Spinal cord (tissue), 9 donors: ENCODE measurements at regions not wholly inside any gene's neighbourhood (a gene's known extent, or its start where the extent isn't known, plus 50 kb on each side); places are given as distances from the start of the nearest gene placed in this dataset.

ENCODE experiments used
- DNase-seq, 6 donors: peaks; one replicate each; pipeline versions ENCODE4 v3.0.0 to v3.0.0-alpha.2; 2013 to 2015; ENCODE audit warnings: low spot score in 6 of 6, low read depth in 4 of 6
- H3K27ac ChIP-seq: one replicate; pipeline ENCODE4 v1.5.1; 2013; ENCODE audit warnings: low read depth, low read length, control low read depth
- H3K27me3 ChIP-seq: one replicate; pipeline ENCODE4 v1.6.1; 2013; ENCODE audit warnings: low read length; ENCODE audit not compliant: control insufficient read depth, insufficient read depth
- H3K36me3 ChIP-seq: one replicate; pipeline ENCODE4 v1.6.1; 2013; ENCODE audit warnings: low read length; ENCODE audit not compliant: control insufficient read depth, insufficient read depth
- H3K4me1 ChIP-seq: one replicate; pipeline ENCODE4 v1.6.1; 2013; ENCODE audit warnings: low read length; ENCODE audit not compliant: control insufficient read depth, insufficient read depth
- H3K4me3 ChIP-seq: one replicate; pipeline ENCODE4 v1.5.1; 2013; ENCODE audit warnings: low read depth, low read length, control low read depth
- H3K9me3 ChIP-seq: one replicate; pipeline ENCODE4 v1.6.1; 2013; ENCODE audit warnings: low read length; ENCODE audit not compliant: control insufficient read depth, insufficient read depth
- WGBS: methylation state at CpG from one replicate; pipeline ENCODE4 v1.1.5; 2013; ENCODE audit warnings: missing lambda C conversion rate; ENCODE audit not compliant: insufficient coverage; 5-methylcytosine and 5-hydroxymethylcytosine counted together
- donor health status: healthy.

DNA sequence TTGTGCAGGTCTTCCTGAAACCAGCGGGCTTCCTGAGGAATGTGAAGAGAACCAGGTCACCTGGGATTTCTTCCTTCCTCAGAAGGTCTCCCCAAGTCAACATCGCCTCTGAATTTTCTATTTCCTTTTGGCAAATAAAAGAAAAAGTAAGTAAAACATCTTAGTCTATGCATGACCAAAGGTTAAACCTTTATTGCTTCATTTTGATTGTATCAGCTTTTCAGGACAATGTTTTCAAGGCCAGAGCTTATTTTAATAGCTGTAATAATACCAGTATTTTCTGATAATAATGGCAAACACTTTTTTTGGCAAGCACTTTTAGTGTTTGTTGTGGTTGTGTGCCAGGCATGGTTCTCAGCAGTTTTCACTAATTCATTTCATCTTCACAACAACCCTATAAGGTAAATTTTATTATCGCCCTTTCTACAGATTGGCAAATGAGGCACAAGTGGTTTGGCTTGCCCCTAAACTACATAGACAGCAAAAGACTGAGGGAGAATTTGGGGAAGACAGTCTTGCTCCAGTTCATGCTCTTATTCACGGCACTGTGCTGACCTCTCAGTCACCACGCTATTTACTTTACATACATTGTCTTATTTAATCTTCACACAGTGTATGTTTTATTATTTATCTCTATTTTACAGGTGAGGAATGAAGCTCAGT lies 110.4 kb downstream of the RPL22L1 start:
- Histone ChIP-seq H3K4me1 (no peaks in the 10 kb centered on the region), H3K27me3 (no peaks in the 10 kb centered on the region), H3K27ac (peak overlapping the region; percentile 8), H3K36me3 (no peaks in the 10 kb centered on the region), H3K9me3 (no peaks in the 10 kb centered on the region), H3K4me3 (no peak overlapping the region)
- no CpG with 5 or more reads among the region's 5 CpGs for WGBS
- DNase-seq: no peak

DNA sequence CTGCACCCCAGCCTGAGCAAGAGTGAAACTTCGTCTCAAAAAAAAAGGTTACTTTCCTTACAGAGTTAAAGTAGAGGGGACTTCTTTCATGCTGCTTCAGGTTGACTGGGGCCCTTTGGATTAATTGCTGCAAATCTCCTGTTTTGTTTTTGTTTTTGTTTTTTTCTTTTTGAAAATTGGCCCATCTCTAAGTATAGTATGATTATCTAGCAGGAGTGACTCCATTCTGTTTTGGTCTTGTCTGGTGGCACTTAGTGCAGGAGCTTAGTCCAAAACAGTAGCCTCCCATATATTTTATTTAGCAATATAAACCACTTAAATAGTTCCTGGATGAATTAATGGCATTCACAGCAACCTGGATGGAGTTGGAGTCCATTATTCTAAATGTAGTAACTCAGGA lies 113.0 kb downstream of the RPL22L1 start:
- Histone ChIP-seq H3K4me1 (no peaks in the 10 kb centered on the region), H3K4me3 (no peak overlapping the region), H3K9me3 (no peaks in the 10 kb centered on the region), H3K27ac (no peak overlapping the region), H3K36me3 (no peaks in the 10 kb centered on the region), H3K27me3 (no peaks in the 10 kb centered on the region)
- 100% methylated on average over 1 of the region's 1 CpG for WGBS
- no peak for DNase-seq

DNA sequence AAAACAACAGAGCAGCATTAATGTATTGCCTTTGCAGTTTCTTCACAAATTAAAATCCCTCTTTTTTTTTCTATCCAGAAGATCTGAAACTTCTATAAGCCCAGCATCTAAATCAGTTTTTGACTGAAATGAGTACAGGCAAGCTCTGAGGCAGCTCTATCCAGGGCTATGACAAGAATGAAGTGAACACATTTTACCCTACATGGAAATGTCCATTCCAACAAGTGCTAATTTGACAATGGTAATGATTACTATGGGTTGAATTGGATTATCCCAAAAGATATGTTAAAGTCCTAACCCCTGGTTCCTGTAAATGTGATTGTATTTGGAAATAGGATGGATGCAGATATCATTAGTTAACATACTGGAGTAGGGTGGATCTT lies 115.7 kb downstream of the RPL22L1 start:
- H3K9me3 ChIP-seq: no peaks in the 10 kb centered on the region
- no peak overlapping the region for H3K4me3 ChIP-seq
- H3K27ac ChIP-seq: no peak overlapping the region
- H3K4me1 ChIP-seq: peaks cover 4% of the 10 kb centered on the region
- no peak for DNase-seq
- H3K36me3 ChIP-seq: no peaks in the 10 kb centered on the region
- H3K27me3 ChIP-seq: no peaks in the 10 kb centered on the region

DNA sequence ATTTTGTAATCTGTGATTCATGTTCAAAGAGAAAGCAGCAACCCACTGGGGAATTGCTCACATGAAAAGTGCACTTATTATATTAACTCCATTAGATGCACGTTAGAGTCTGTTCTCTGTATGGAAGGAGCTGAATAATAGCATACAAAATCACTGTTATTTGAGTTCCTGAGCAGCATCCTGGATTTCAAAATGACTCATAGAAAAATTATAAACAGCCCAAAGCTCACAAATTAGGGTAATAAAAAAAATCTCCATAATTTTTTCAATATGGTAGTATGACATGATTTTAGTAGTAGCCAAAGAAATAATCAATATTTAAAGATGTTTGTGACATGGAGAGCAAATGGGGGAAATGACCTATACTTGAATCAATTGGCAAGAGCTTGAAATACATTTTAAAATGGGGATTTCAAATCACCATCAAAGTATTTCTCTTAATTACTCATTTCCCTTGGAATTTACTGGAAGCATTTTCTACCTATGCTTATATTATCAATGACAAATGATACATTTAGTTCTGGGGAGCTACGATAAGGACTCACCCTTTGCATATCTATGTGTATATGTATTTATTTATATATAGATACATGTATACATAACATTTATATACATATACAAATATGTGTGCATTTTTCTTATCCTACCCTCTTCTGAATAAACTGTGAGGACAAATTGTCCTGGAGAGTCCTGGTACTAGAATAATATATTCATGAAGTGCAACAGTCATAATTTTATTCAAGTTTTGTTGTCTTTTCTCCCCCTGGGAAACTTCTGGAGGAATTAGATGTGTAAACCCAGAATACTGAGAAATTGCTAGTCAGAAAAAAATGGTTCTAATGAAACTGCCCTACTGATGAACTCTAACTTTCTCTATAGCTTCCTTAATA lies 116.3 kb downstream of the RPL22L1 start:
- Histone ChIP-seq H3K4me1 (peaks cover 4% of the 10 kb centered on the region), H3K4me3 (no peak overlapping the region), H3K27me3 (no peaks in the 10 kb centered on the region), H3K36me3 (no peaks in the 10 kb centered on the region), H3K9me3 (no peaks in the 10 kb centered on the region), H3K27ac (no peak overlapping the region)
- no CpG with 5 or more reads among the region's 2 CpGs for WGBS
- DNase-seq: peak in 1 of 6 donors; percentile 47

- H3K27ac ChIP-seq: no peak overlapping the region
- no peaks in the 10 kb centered on the region for H3K9me3 ChIP-seq
These were observed 117.3 kb downstream of the RPL22L1 start for GRCh38 chr3:170752571-170753155.

GRCh38 chr3:170751899-170752293 lies 118.1 kb downstream of the RPL22L1 start:
- no peaks in the 10 kb centered on the region for H3K9me3 ChIP-seq
- H3K4me3 ChIP-seq: no peak overlapping the region
- H3K27me3 ChIP-seq: no peaks in the 10 kb centered on the region
- DNase-seq: peak in 1 of 6 donors; percentile 61
- no peaks in the 10 kb centered on the region for H3K36me3 ChIP-seq
- no peak overlapping the region for H3K27ac ChIP-seq
- H3K4me1 ChIP-seq: peaks cover 4% of the 10 kb centered on the region

More at GRCh38 chr3:170752571-170753155, 117.3 kb downstream of the RPL22L1 start:
- H3K4me3 ChIP-seq: no peak overlapping the region
- DNase-seq: no peak
- no peaks in the 10 kb centered on the region for H3K36me3 ChIP-seq
- no peaks in the 10 kb centered on the region for H3K27me3 ChIP-seq
- 91% methylated on average over 4 of the region's 6 CpGs for WGBS
- H3K4me1 ChIP-seq: peaks cover 4% of the 10 kb centered on the region

DNA sequence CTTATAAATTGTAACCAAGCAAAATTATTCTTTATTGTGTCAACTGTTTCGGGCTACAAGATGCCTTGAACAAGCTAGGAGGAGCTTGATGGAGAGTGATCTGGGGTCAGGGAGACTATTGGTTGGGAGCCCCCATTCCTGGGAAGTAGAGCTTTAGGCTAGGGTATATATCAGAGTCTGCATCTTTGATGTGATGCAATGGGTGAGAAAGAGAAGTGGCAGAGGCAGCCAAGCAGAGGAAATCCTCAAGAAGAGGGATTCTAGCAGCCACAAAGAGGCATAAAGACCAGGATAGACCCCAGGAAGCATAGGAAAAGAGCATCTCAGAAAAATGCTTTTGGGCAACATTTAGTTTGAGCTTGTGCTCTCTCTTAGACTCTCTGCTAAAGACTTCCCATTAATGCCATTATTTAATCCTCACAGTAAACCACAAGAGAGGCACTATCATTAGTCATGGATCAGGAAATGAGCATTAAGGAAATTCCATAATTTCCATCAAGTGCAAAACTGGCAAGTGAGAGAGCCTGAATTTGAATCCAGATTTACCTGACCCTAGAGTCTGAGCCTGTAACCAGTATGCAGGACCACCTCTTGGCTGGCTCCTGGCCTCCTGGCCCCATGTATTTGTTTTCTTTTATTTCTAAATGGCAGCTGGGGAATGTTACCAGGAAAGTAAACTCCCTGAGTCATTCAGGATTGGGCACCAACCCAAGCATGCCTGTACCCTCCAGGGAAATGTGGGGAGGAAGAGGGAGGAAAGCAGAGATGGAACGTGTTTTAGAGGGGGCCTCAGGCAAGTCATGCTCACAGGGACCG lies 118.7 kb downstream of the RPL22L1 start:
- Histone ChIP-seq H3K4me3 (no peak overlapping the region), H3K9me3 (no peaks in the 10 kb centered on the region), H3K27me3 (no peaks in the 10 kb centered on the region), H3K27ac (no peak overlapping the region), H3K4me1 (peaks cover 4% of the 10 kb centered on the region), H3K36me3 (no peaks in the 10 kb centered on the region)
- WGBS: no CpG with 5 or more reads among the region's 3 CpGs
- DNase-seq: peak in 2 of 6 donors; percentile 55 to 66

- no CpG with 5 or more reads among the region's 2 CpGs for WGBS
- H3K4me3 ChIP-seq: no peak overlapping the region
- no peak for DNase-seq
These were observed 119.5 kb downstream of the RPL22L1 start for GRCh38 chr3:170750478-170750830.

DNA sequence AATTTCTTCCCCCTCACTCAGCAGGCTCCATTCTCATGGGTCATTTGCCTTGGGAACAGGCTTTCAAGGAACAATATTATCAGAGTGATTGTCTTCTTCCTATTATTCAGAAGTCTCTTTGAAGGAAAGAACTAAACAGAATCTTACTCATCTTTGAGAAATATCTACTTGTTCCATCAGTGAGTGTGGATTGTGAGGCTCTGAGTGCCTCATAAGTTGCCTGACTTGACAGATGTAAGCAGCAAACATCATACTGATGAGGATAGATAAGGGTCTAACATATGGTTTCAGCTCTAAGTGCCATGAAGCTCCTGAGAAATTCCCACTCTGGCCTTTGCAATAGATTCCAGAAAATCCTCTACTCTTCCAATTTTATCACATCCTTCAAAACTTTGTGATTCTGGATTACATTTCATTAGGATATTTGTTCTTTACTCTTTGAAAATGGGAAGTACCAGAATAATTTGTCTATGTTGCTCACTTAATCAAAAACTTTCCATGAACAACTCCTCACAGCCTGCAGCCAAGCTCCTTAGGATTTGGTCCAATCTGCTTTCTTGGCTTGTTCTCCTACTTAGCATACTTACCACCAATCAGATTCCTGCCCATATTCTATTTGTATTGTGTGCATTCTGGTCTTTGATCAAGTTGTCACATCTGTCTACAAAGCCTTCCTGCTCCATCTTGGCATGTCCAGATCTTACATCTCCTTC lies 120.1 kb downstream of the RPL22L1 start:
- DNase-seq: no peak

More at GRCh38 chr3:170750478-170750830, 119.5 kb downstream of the RPL22L1 start:
- Histone ChIP-seq H3K27ac (no peak overlapping the region), H3K27me3 (no peaks in the 10 kb centered on the region), H3K9me3 (no peaks in the 10 kb centered on the region), H3K4me1 (peaks cover 4% of the 10 kb centered on the region), H3K36me3 (no peaks in the 10 kb centered on the region)

More for the DNA sequence above, 120.1 kb downstream of the RPL22L1 start:
- Histone ChIP-seq H3K27me3 (no peaks in the 10 kb centered on the region), H3K36me3 (no peaks in the 10 kb centered on the region), H3K9me3 (no peaks in the 10 kb centered on the region), H3K4me3 (no peak overlapping the region), H3K4me1 (peaks cover 4% of the 10 kb centered on the region), H3K27ac (no peak overlapping the region)
